Skin of body (tissue), 1 donor: ENCODE measurements at regions not wholly inside any gene's neighbourhood (a gene's known extent, or its start where the extent isn't known, plus 50 kb on each side); places are given as distances from the start of the nearest gene placed in this dataset.

ENCODE experiments used
- DNase-seq: peaks from one replicate; lab custom pipeline; 2025; lab: John Stamatoyannopoulos, UW

- no peak for DNase-seq
These were observed 623.8 kb upstream of the TYRP1 start for GRCh38 chr9:12069366-12069765.

GRCh38 chr9:12085399-12085798 lies 607.8 kb upstream of the TYRP1 start:
- DNase-seq = no peak

- DNase-seq = no peak
These were observed 601.2 kb upstream of the TYRP1 start for GRCh38 chr9:12091865-12092527.

GRCh38 chr9:12094046-12094445 lies 599.1 kb upstream of the TYRP1 start:
- no peak for DNase-seq

GRCh38 chr9:12095931-12096330 lies 597.3 kb upstream of the TYRP1 start:
- DNase-seq = no peak

GRCh38 chr9:12133416-12133815 lies 559.8 kb upstream of the TYRP1 start:
- no peak for DNase-seq

- DNase-seq = no peak
These were observed 551.8 kb upstream of the TYRP1 start for GRCh38 chr9:12141422-12141821.

GRCh38 chr9:12155401-12156134 lies 537.6 kb upstream of the TYRP1 start:
- no peak for DNase-seq

- no peak for DNase-seq
These were observed 530.9 kb upstream of the TYRP1 start for GRCh38 chr9:12162181-12162815.

- DNase-seq = no peak
These were observed 529.3 kb upstream of the TYRP1 start for GRCh38 chr9:12163723-12164458.

- no peak for DNase-seq
These were observed 526.7 kb upstream of the TYRP1 start for GRCh38 chr9:12166518-12166917.

GRCh38 chr9:12170456-12170855 lies 522.7 kb upstream of the TYRP1 start:
- no peak for DNase-seq

- DNase-seq = no peak
These were observed 514.6 kb upstream of the TYRP1 start for GRCh38 chr9:12178634-12179033.

GRCh38 chr9:12182806-12183205 lies 510.4 kb upstream of the TYRP1 start:
- no peak for DNase-seq

GRCh38 chr9:12183321-12183720 lies 509.9 kb upstream of the TYRP1 start:
- DNase-seq = no peak

- DNase-seq = no peak
These were observed 507.3 kb upstream of the TYRP1 start for GRCh38 chr9:12185856-12186255.

GRCh38 chr9:12191630-12192029 lies 501.6 kb upstream of the TYRP1 start:
- DNase-seq = no peak

- no peak for DNase-seq
These were observed 498.5 kb upstream of the TYRP1 start for GRCh38 chr9:12194731-12195130.

GRCh38 chr9:12195456-12195855 lies 497.7 kb upstream of the TYRP1 start:
- no peak for DNase-seq

- no peak for DNase-seq
These were observed 488.7 kb upstream of the TYRP1 start for GRCh38 chr9:12204512-12204911.

- DNase-seq = no peak
These were observed 480.3 kb upstream of the TYRP1 start for GRCh38 chr9:12212860-12213259.

GRCh38 chr9:12221470-12221869 lies 471.7 kb upstream of the TYRP1 start:
- no peak for DNase-seq
